Tibial nerve (tissue), 4 donors: ENCODE measurements at regions not wholly inside any gene's neighbourhood (a gene's known extent, or its start where the extent isn't known, plus 50 kb on each side); places are given as distances from the start of the nearest gene placed in this dataset.
A peak's percentile ranks its signal among the peaks of the same experiment; 100 is the strongest.

Experiments used
- DNase-seq, 2 donors: peaks; one replicate each; pipeline ENCODE4 v3.0.0-alpha.2; 2019; ENCODE audit warnings: low spot score in 2 of 2
- H3K27ac ChIP-seq, 4 donors: fragments of 200-600 bp; sonication (generic) in 3 of 4; one replicate each; pipeline ENCODE4 v1.5.1; 2017 to 2019; ENCODE audit warnings: mild to moderate bottlenecking in 1 of 4
- H3K27me3 ChIP-seq, 2 donors: fragments of 200-600 bp; sonication (generic) in 1 of 2; one replicate each; pipeline versions ENCODE4 v1.5.1 to v1.6.0; 2017 to 2019
- H3K36me3 ChIP-seq, 3 donors: fragments of 200-600 bp; sonication (generic); one replicate each; pipeline ENCODE4 v1.5.1; 2018 to 2019
- H3K4me1 ChIP-seq, 4 donors: fragments of 200-600 bp; sonication (generic) in 3 of 4; one replicate each; pipeline ENCODE4 v1.5.1; 2017 to 2019
- H3K4me3 ChIP-seq, 4 donors: fragments of 200-600 bp; sonication (generic) in 3 of 4; one replicate each; pipeline ENCODE4 v1.5.1; 2017 to 2019; ENCODE audit warnings: mild to moderate bottlenecking in 1 of 4, moderate library complexity in 1 of 4
- H3K9me3 ChIP-seq, 4 donors: fragments of 200-600 bp; sonication (generic) in 3 of 4; one replicate each; pipeline ENCODE4 v1.5.1; 2017 to 2019
- EP300 ChIP-seq, 2 donors: sonication (generic); formaldehyde crosslinking; IDR thresholded peaks; one replicate each; pipeline ENCODE4 v1.6.1; 2017; ENCODE audit warnings: antibody characterized with exemption in 2 of 2, mild to moderate bottlenecking in 1 of 2
- POLR2A ChIP-seq, 2 donors: fragments of 450-650 bp; IDR thresholded peaks; one replicate each; pipeline ENCODE4 v1.6.1; 2017; ENCODE audit warnings: antibody characterized with exemption in 2 of 2, mild to moderate bottlenecking in 2 of 2, moderate library complexity in 2 of 2
- WGBS, 2 donors: methylation state at CpG; one replicate each; pipeline ENCODE4 v1.1.5; 2018; 5-methylcytosine and 5-hydroxymethylcytosine counted together
- TF ChIP-seq, protein P1 (sequence below), 5 experiments: fragments of 200-600 bp in 3 of 5; fragments of 450-650 bp in 2 of 5; sonication (generic) in 3 of 5; IDR thresholded peaks; one replicate each; pipeline ENCODE4 v1.5.1; 2016 to 2019; ENCODE audit warnings: antibody characterized with exemption in 5 of 5, mild to moderate bottlenecking in 3 of 5, moderate library complexity in 2 of 5

DNA sequence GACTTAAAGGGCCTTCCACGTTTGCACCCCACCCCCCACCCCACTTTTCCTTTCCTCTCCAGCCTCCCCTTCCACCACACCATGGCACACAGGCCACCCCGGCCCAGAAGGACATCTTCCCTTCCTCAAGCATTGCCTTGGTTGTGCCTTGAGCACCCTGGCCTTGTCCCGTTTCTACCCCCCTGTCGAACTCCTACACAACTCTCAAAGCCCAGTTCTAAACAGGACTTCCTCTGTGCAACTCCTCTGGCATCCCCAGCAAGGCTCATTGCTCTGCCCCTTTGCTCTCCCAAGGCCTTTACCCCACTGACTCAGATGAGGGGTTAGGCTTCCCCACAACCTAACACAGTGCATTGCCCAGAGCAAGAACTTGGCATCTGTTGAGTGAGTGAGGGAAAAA is 136.1 kb downstream of the HERPUD2 start:
- peaks cover 0 to 4% (median 0%) of the 10 kb centered on the region in 4 donors for H3K4me1 ChIP-seq
- H3K27me3 ChIP-seq, result no peaks in the 10 kb centered on the region
- no peaks in the 10 kb centered on the region for H3K36me3 ChIP-seq
- H3K27ac ChIP-seq, result no peak overlapping the region
- TF ChIP-seq, protein P1, sequence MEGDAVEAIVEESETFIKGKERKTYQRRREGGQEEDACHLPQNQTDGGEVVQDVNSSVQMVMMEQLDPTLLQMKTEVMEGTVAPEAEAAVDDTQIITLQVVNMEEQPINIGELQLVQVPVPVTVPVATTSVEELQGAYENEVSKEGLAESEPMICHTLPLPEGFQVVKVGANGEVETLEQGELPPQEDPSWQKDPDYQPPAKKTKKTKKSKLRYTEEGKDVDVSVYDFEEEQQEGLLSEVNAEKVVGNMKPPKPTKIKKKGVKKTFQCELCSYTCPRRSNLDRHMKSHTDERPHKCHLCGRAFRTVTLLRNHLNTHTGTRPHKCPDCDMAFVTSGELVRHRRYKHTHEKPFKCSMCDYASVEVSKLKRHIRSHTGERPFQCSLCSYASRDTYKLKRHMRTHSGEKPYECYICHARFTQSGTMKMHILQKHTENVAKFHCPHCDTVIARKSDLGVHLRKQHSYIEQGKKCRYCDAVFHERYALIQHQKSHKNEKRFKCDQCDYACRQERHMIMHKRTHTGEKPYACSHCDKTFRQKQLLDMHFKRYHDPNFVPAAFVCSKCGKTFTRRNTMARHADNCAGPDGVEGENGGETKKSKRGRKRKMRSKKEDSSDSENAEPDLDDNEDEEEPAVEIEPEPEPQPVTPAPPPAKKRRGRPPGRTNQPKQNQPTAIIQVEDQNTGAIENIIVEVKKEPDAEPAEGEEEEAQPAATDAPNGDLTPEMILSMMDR (IDR thresholded peaks at IDR 0.05), result no peak
- no peak for TF ChIP-seq POLR2A (IDR thresholded peaks at IDR 0.05)
- no peak for TF ChIP-seq EP300 (IDR thresholded peaks at IDR 0.05)
- WGBS, 2 donors, result 87 to 90% methylated on average over 4 of the region's 4 CpGs
- H3K9me3 ChIP-seq, result peaks cover 0 to 3% (median 0%) of the 10 kb centered on the region in 4 donors
- H3K4me3 ChIP-seq, result no peak overlapping the region
- DNase-seq, result no peak

DNA sequence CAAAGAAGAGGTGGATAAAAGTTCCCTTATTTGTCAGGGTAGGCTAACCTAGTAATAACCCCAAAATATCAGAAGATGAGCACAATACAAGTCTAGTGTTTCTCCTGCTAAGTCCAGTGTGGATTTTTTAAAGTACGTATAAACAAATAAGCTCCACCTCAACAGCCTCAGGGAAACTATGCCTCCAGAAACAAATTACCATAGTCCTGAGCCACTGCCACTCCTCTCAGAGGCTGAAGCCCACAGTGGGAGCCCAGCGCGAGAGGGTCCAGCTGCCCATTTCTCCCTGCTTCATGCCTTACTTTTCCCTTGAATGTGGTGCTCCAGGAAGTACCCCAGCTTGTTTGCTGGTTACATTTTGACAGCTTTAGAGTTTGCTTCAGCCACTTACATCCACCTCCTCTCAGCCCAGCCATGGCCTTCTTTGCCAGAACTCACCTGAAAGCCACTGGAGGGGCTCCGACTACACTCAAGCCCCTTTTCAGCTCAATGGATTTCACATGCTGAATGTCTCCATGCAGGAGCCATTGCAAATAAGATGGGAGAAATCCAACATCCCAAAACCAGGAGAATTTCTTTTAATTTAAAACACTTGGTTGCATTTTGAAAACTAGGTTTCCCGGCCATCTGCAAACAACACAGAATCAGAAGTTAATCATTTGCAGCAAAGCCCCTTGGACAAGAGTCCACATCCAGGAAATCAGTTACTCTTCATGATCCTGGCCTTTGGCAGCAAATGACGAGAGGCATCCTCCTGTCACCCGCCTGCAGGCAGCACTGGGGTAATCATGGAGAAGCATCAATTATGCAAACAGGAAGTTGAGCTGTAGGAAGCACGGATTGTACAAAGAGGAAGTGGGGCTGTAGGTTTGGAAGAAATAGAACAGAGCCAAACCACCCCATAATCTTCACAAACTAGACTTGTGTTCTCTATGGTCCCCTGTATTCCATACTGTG is 138.1 kb downstream of the HERPUD2 start:
- DNase-seq, result no peak
- no peak overlapping the region for H3K27ac ChIP-seq
- WGBS, 2 donors, result 59 to 60% methylated on average over 8 of the region's 8 CpGs
- no peaks in the 10 kb centered on the region for H3K9me3 ChIP-seq
- H3K4me1 ChIP-seq, result peaks cover 0 to 4% (median 0%) of the 10 kb centered on the region in 4 donors
- H3K27me3 ChIP-seq, result no peaks in the 10 kb centered on the region
- H3K4me3 ChIP-seq, result no peak overlapping the region
- H3K36me3 ChIP-seq, result no peaks in the 10 kb centered on the region
- TF ChIP-seq, protein P1 (IDR thresholded peaks at IDR 0.05), result no peak
- TF ChIP-seq POLR2A (IDR thresholded peaks at IDR 0.05), result no peak
- peak in 1 of 2 donors; percentile 12 for TF ChIP-seq EP300 (IDR thresholded peaks at IDR 0.05)

DNA sequence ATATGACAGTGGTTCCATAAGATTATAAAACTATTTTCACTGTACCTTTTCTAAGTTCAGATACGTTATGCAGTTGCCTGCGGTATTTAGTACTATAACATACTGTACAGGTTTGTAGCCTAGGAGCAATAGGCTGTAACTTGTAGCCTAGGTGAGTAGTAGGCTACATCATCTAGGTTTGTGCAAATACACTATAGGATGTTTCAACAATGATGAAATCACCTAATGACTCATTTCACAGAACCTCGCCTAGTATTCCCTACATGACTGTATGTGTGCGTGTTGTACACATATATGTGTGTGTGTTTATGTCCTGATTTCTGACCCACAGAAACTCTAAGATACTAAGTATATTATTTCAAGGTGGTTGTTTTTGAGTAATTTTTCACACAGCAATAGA is 139.0 kb downstream of the HERPUD2 start:
- WGBS, 2 donors, result 60 to 70% methylated on average over 4 of the region's 4 CpGs
- H3K4me1 ChIP-seq, result peaks cover 0 to 4% (median 0%) of the 10 kb centered on the region in 4 donors
- no peak overlapping the region for H3K4me3 ChIP-seq
- H3K27me3 ChIP-seq, result no peaks in the 10 kb centered on the region
- no peaks in the 10 kb centered on the region for H3K9me3 ChIP-seq
- no peaks in the 10 kb centered on the region for H3K36me3 ChIP-seq
- H3K27ac ChIP-seq, result no peak overlapping the region
- TF ChIP-seq, protein P1 (IDR thresholded peaks at IDR 0.05), result no peak
- TF ChIP-seq EP300 (IDR thresholded peaks at IDR 0.05) (no peak), POLR2A (IDR thresholded peaks at IDR 0.05) (no peak)
- no peak for DNase-seq

DNA sequence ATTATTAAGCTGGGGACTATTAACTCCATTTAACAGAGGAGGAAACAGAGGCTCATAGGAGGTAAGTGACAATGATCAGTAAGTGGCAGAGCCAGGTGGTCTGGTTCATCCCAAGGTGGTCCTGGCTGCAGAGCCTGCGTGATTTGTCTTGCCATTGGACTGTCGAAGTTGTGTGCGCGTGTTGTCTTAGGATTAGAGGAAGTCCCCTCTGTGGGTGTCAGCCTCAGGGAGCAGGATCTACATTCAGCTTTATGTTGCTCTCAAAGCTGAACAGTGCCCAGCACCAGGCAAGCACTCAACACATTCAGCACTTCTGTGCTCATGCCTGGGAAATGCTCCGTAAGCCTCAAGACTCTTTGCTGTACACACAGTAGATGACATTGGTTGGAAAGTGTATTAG is 139.5 kb downstream of the HERPUD2 start:
- no peaks in the 10 kb centered on the region for H3K27me3 ChIP-seq
- TF ChIP-seq, protein P1 (IDR thresholded peaks at IDR 0.05), result no peak
- TF ChIP-seq POLR2A (IDR thresholded peaks at IDR 0.05) (no peak), EP300 (IDR thresholded peaks at IDR 0.05) (no peak)
- WGBS, 2 donors, result 88 to 94% methylated on average over 5 of the region's 5 CpGs

DNA sequence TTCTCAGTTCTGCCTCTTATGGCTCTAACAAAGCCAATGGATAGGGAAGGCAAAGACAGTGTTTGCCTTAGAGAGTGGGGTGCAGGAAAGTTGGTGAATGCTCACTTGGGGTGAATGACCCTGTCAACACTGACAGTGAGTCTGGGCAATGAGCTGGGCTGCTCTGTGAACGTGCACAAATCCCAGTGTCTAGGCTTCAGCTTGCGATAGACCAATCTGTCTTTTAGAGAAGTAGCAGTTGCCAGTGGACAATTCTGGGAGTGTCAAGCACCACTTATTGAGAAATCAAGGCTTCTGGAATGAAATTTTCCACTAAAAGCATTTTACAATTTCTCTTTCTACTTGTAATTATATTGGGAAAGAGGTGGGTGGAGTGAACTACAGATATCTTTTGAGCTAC is 141.4 kb downstream of the HERPUD2 start:
- Histone ChIP-seq H3K9me3 (no peaks in the 10 kb centered on the region), H3K27ac (no peak overlapping the region), H3K4me3 (no peak overlapping the region), H3K27me3 (no peaks in the 10 kb centered on the region), H3K4me1 (peaks cover 0 to 4% (median 0%) of the 10 kb centered on the region in 4 donors), H3K36me3 (no peaks in the 10 kb centered on the region)
- DNase-seq, result peak in 1 of 2 donors; percentile 21
- WGBS, 2 donors, result 45 to 48% methylated on average over 2 of the region's 2 CpGs
- TF ChIP-seq, protein P1 (IDR thresholded peaks at IDR 0.05), result no peak
- TF ChIP-seq EP300 (IDR thresholded peaks at IDR 0.05) (peak in 1 of 2 donors; percentile 42), POLR2A (IDR thresholded peaks at IDR 0.05) (no peak)

More for the DNA sequence above, 139.5 kb downstream of the HERPUD2 start:
- no peak for DNase-seq
- Histone ChIP-seq H3K9me3 (no peaks in the 10 kb centered on the region), H3K4me3 (no peak overlapping the region), H3K4me1 (peaks cover 0 to 4% (median 0%) of the 10 kb centered on the region in 4 donors), H3K27ac (no peak overlapping the region), H3K36me3 (no peaks in the 10 kb centered on the region)
